GM21825 (cell line): ENCODE measurements at regions not wholly inside any gene's neighbourhood (a gene's known extent, or its start where the extent isn't known, plus 50 kb on each side); places are given as distances from the start of the nearest gene placed in this dataset.

ENCODE experiments used
- ATAC-seq: cut with Tn5 transposase; IDR thresholded peaks from one replicate; pipeline ENCODE4 v1.9.1; 2021; ENCODE audit warnings: mild to moderate bottlenecking, moderate library complexity; ENCODE audit not compliant: unreplicated experiment

- no peak for ATAC-seq
Observed at GRCh38 chr17:72008236-72008876, 112.5 kb upstream of the SOX9 start.

GRCh38 chr17:72011561-72011960 lies 109.3 kb upstream of the SOX9 start:
- ATAC-seq = no peak

- ATAC-seq = peak; percentile 44
Observed at GRCh38 chr17:72021417-72022041, 99.3 kb upstream of the SOX9 start.

GRCh38 chr17:72022328-72023275 lies 98.2 kb upstream of the SOX9 start:
- no peak for ATAC-seq

- ATAC-seq = no peak
Observed at GRCh38 chr17:72024457-72024856, 96.4 kb upstream of the SOX9 start.

GRCh38 chr17:72025113-72025512 lies 95.7 kb upstream of the SOX9 start:
- no peak for ATAC-seq

- peak; percentile 75 for ATAC-seq
Observed at GRCh38 chr17:72030067-72030899, 90.5 kb upstream of the SOX9 start.

GRCh38 chr17:72031219-72031884 lies 89.5 kb upstream of the SOX9 start:
- no peak for ATAC-seq

GRCh38 chr17:72033334-72033733 lies 87.5 kb upstream of the SOX9 start:
- no peak for ATAC-seq

GRCh38 chr17:72034000-72034399 lies 86.8 kb upstream of the SOX9 start:
- ATAC-seq = no peak

- ATAC-seq = no peak
Observed at GRCh38 chr17:72038427-72038826, 82.4 kb upstream of the SOX9 start.

GRCh38 chr17:72039490-72039889 lies 81.3 kb upstream of the SOX9 start:
- no peak for ATAC-seq

GRCh38 chr17:72046178-72046577 lies 74.6 kb upstream of the SOX9 start:
- no peak for ATAC-seq

- no peak for ATAC-seq
Observed at GRCh38 chr17:72046643-72047612, 73.9 kb upstream of the SOX9 start.

- ATAC-seq = no peak
Observed at GRCh38 chr17:72049914-72050313, 70.9 kb upstream of the SOX9 start.

GRCh38 chr17:72053036-72053435 lies 67.8 kb upstream of the SOX9 start:
- ATAC-seq = no peak

GRCh38 chr17:72053449-72053848 lies 67.4 kb upstream of the SOX9 start:
- no peak for ATAC-seq

GRCh38 chr17:72056155-72056554 lies 64.7 kb upstream of the SOX9 start:
- no peak for ATAC-seq

GRCh38 chr17:72056727-72057290 lies 64.0 kb upstream of the SOX9 start:
- ATAC-seq = no peak
